ENCODE measurements at regions not wholly inside any gene's neighbourhood (a gene's known extent, or its start where the extent isn't known, plus 50 kb on each side); places are given as distances from the start of the nearest gene placed in this dataset.

GRCh38 chr12:107326237-107326636, 232.9 kb upstream of the CRY1 start:
- TF ChIP-seq FOXK2 (IDR thresholded peaks at IDR 0.05) (no peak), FOXA1 (IDR thresholded peaks at IDR 0.05) (no peak)
